HG03575 (cell line): ENCODE measurements at regions not wholly inside any gene's neighbourhood (a gene's known extent, or its start where the extent isn't known, plus 50 kb on each side); places are given as distances from the start of the nearest gene placed in this dataset.
"Not testable (repeated sequence)": the region's sequence is repeated elsewhere in the genome, so short reads cannot be mapped to it uniquely, and the experiment has no call there.

Experiments used
- ATAC-seq: cut with Tn5 transposase; IDR thresholded peaks from one replicate; pipeline ENCODE4 v1.9.1; 2021; ENCODE audit not compliant: unreplicated experiment, insufficient number of reproducible peaks, low FRiP score; ENCODE audit errors: extremely low read depth

GRCh38 chr3:163347944-163348343 lies 1730.4 kb downstream of the SI start:
- ATAC-seq = no peak

- ATAC-seq = no peak
Observed at GRCh38 chr3:163335429-163335828, 1742.9 kb downstream of the SI start.

GRCh38 chr3:163328680-163329079 lies 1749.6 kb downstream of the SI start:
- ATAC-seq = no peak

GRCh38 chr3:163327086-163327485 lies 1751.2 kb downstream of the SI start:
- no peak for ATAC-seq

GRCh38 chr3:163315786-163316185 lies 1762.5 kb downstream of the SI start:
- ATAC-seq = no peak

GRCh38 chr3:163306405-163306804 lies 1771.9 kb downstream of the SI start:
- no peak for ATAC-seq

- ATAC-seq = no peak
Observed at GRCh38 chr3:163273694-163274093, 1777.1 kb downstream of the OTOL1 start.

- ATAC-seq = no peak
Observed at GRCh38 chr3:163266731-163267130, 1770.1 kb downstream of the OTOL1 start.

GRCh38 chr3:163261618-163262017 lies 1765.0 kb downstream of the OTOL1 start:
- ATAC-seq = no peak

GRCh38 chr3:163261056-163261455 lies 1764.4 kb downstream of the OTOL1 start:
- ATAC-seq = no peak

- no peak for ATAC-seq
Observed at GRCh38 chr3:163218336-163218735, 1721.7 kb downstream of the OTOL1 start.

GRCh38 chr3:163213838-163214237 lies 1717.2 kb downstream of the OTOL1 start:
- ATAC-seq = no peak

GRCh38 chr3:163196815-163197374 lies 1700.3 kb downstream of the OTOL1 start:
- no peak for ATAC-seq

- no peak for ATAC-seq
Observed at GRCh38 chr3:163196245-163196644, 1699.6 kb downstream of the OTOL1 start.

- no peak for ATAC-seq
Observed at GRCh38 chr3:163185721-163186350, 1689.2 kb downstream of the OTOL1 start.

GRCh38 chr3:163175970-163176369 lies 1679.4 kb downstream of the OTOL1 start:
- ATAC-seq = no peak

GRCh38 chr3:163172513-163172912 lies 1675.9 kb downstream of the OTOL1 start:
- ATAC-seq = not testable (repeated sequence)

- no peak for ATAC-seq
Observed at GRCh38 chr3:163166197-163166596, 1669.6 kb downstream of the OTOL1 start.

- ATAC-seq = no peak
Observed at GRCh38 chr3:163159306-163159705, 1662.7 kb downstream of the OTOL1 start.

- no peak for ATAC-seq
Observed at GRCh38 chr3:163139600-163139999, 1643.0 kb downstream of the OTOL1 start.

- ATAC-seq = no peak
Observed at GRCh38 chr3:163138258-163138657, 1641.7 kb downstream of the OTOL1 start.
